ENCODE measurements at regions not wholly inside any gene's neighbourhood (a gene's known extent, or its start where the extent isn't known, plus 50 kb on each side); places are given as distances from the start of the nearest gene placed in this dataset.

- TF ChIP-seq, protein P1, sequence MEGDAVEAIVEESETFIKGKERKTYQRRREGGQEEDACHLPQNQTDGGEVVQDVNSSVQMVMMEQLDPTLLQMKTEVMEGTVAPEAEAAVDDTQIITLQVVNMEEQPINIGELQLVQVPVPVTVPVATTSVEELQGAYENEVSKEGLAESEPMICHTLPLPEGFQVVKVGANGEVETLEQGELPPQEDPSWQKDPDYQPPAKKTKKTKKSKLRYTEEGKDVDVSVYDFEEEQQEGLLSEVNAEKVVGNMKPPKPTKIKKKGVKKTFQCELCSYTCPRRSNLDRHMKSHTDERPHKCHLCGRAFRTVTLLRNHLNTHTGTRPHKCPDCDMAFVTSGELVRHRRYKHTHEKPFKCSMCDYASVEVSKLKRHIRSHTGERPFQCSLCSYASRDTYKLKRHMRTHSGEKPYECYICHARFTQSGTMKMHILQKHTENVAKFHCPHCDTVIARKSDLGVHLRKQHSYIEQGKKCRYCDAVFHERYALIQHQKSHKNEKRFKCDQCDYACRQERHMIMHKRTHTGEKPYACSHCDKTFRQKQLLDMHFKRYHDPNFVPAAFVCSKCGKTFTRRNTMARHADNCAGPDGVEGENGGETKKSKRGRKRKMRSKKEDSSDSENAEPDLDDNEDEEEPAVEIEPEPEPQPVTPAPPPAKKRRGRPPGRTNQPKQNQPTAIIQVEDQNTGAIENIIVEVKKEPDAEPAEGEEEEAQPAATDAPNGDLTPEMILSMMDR (conservative IDR thresholded peaks at IDR 0.05): no peak
- no peak for TF ChIP-seq ZFX (IDR thresholded peaks at IDR 0.05)
Observed at GRCh38 chr7:79968894-79969293, 165.7 kb upstream of the GNAI1 start.

Measured in C4-2B (cell line).